Panc1 (cell line): ENCODE measurements at regions not wholly inside any gene's neighbourhood (a gene's known extent, or its start where the extent isn't known, plus 50 kb on each side); places are given as distances from the start of the nearest gene placed in this dataset.

ENCODE experiments used
- POLR2AphosphoS5 ChIP-seq: IDR thresholded peaks from 2 replicates; pipeline ENCODE4 v1.6.1; 2012; ENCODE audit warnings: mild to moderate bottlenecking, low read depth, low read length, moderate library complexity
- TF ChIP-seq, protein P1 (sequence below): fragments of 450-650 bp; IDR thresholded peaks from 2 replicates; pipeline ENCODE4 v1.5.1; 2017; ENCODE audit warnings: mild to moderate bottlenecking

GRCh38 chr11:71323876-71324526 lies 71.6 kb upstream of the SHANK2 start:
- TF ChIP-seq, protein P1, sequence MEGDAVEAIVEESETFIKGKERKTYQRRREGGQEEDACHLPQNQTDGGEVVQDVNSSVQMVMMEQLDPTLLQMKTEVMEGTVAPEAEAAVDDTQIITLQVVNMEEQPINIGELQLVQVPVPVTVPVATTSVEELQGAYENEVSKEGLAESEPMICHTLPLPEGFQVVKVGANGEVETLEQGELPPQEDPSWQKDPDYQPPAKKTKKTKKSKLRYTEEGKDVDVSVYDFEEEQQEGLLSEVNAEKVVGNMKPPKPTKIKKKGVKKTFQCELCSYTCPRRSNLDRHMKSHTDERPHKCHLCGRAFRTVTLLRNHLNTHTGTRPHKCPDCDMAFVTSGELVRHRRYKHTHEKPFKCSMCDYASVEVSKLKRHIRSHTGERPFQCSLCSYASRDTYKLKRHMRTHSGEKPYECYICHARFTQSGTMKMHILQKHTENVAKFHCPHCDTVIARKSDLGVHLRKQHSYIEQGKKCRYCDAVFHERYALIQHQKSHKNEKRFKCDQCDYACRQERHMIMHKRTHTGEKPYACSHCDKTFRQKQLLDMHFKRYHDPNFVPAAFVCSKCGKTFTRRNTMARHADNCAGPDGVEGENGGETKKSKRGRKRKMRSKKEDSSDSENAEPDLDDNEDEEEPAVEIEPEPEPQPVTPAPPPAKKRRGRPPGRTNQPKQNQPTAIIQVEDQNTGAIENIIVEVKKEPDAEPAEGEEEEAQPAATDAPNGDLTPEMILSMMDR, result no peak
- no peak for TF ChIP-seq POLR2AphosphoS5
